ENCODE measurements at regions not wholly inside any gene's neighbourhood (a gene's known extent, or its start where the extent isn't known, plus 50 kb on each side); places are given as distances from the start of the nearest gene placed in this dataset.

DNA sequence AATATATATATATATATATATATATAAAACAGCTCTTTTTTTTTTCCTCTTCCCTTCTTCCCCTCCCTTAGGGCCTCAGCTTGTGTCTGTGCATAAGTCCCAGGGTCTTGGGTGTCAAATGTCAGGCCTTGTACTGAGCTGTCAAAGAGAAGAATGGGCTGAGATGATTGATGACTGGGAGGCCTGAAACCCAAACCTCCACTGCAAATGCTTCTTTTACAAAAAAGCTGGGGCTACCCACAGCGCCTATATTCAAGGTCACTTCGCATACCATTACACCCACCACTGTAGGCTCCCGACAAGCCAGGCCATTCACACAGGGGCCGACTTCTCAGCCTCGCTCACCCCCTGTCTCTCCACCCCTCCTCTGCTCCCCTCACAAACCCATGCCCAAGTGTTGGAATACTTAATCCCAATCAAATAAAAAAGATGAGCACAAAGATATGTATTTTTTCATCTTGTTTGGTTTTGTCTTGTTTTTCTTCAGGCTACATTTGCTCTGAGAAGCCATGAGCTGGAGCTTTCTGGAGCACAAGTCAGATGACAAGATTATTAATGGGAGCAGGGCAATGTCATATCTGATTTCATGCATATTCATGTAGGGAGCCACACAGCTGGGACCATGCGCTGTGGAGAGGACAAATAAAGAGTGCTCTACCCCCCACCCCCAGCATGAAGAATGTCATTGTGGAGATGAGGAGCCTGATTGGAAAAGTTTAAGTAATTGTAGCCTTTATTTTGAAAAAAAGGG, 614.4 kb upstream of the NR2F2 start:
- WGBS, 2 experiments (ENCODE audit: insufficient coverage in 2 of 2) = 32 to 35% methylated on average over 3 to 4 of the region's 6 CpGs
- Histone ChIP-seq H3K9me3 (ENCODE audit: control insufficient read depth, low read length) (no peaks in the 10 kb centered on the region), H3K4me3 (ENCODE audit: extremely low read depth, insufficient read depth, low read length, poor library complexity, severe bottlenecking) (no peak overlapping the region), H3K4me1 (ENCODE audit: control insufficient read depth, insufficient read depth, low read length, poor library complexity, severe bottlenecking) (peaks cover 11% of the 10 kb centered on the region), H3K27ac (ENCODE audit: low read depth, low read length, severe bottlenecking) (peak overlapping the region; percentile 74), H3K36me3 (ENCODE audit: control insufficient read depth, insufficient read depth, low read length) (no peaks in the 10 kb centered on the region)

DNA sequence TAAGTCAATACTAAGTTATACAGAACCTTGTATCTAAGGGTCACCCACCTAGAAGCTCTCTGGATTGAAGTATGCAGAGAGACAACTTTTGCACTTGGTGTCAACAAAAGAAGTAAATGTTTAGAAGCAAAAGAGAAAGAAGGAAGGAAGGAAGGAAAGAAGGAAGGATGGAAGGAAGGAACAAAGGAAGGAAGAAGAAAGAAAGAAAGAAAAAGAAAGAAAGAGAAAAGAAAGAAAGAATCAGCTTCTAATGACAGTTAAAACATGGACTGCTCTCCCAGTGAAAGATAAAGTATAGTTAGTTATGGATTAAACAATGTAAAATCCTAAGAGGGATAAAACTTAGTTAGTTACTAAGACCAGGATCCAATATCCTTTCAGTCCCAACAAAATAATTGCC, 613.8 kb upstream of the NR2F2 start:
- Histone ChIP-seq H3K4me3 (ENCODE audit: extremely low read depth, insufficient read depth, low read length, poor library complexity, severe bottlenecking) (no peak overlapping the region), H3K36me3 (ENCODE audit: control insufficient read depth, insufficient read depth, low read length) (no peaks in the 10 kb centered on the region), H3K9me3 (ENCODE audit: control insufficient read depth, low read length) (no peaks in the 10 kb centered on the region), H3K4me1 (ENCODE audit: control insufficient read depth, insufficient read depth, low read length, poor library complexity, severe bottlenecking) (peaks cover 11% of the 10 kb centered on the region), H3K27ac (ENCODE audit: low read depth, low read length, severe bottlenecking) (no peak overlapping the region)

DNA sequence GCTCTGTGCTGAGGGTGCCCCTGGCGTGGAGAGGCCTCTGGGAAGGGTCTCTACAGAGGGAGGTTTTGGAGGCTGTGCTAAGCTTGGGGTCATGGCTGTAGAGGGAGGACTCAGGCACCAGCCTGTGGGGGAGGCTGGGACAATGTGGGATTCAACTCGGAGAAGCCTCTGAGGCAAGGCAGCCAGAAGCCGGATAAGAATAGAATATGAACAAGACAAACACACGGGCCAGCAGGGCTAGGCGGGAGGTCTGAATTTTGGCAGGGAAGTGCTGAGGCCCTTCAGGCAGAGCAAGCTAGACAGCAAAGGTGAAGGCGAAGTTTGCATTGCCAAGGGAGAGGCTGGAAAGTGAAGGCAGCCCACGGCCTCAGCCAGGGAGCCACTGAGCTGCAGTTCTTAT, 612.1 kb upstream of the NR2F2 start:
- Histone ChIP-seq H3K9me3 (ENCODE audit: control insufficient read depth, low read length) (no peaks in the 10 kb centered on the region), H3K4me3 (ENCODE audit: extremely low read depth, insufficient read depth, low read length, poor library complexity, severe bottlenecking) (no peak overlapping the region), H3K27ac (ENCODE audit: low read depth, low read length, severe bottlenecking) (no peak overlapping the region), H3K4me1 (ENCODE audit: control insufficient read depth, insufficient read depth, low read length, poor library complexity, severe bottlenecking) (peaks cover 11% of the 10 kb centered on the region), H3K36me3 (ENCODE audit: control insufficient read depth, insufficient read depth, low read length) (no peaks in the 10 kb centered on the region)
- WGBS, 2 experiments (ENCODE audit: insufficient coverage in 2 of 2) = 86 to 90% methylated on average over 5 to 6 of the region's 7 CpGs

DNA sequence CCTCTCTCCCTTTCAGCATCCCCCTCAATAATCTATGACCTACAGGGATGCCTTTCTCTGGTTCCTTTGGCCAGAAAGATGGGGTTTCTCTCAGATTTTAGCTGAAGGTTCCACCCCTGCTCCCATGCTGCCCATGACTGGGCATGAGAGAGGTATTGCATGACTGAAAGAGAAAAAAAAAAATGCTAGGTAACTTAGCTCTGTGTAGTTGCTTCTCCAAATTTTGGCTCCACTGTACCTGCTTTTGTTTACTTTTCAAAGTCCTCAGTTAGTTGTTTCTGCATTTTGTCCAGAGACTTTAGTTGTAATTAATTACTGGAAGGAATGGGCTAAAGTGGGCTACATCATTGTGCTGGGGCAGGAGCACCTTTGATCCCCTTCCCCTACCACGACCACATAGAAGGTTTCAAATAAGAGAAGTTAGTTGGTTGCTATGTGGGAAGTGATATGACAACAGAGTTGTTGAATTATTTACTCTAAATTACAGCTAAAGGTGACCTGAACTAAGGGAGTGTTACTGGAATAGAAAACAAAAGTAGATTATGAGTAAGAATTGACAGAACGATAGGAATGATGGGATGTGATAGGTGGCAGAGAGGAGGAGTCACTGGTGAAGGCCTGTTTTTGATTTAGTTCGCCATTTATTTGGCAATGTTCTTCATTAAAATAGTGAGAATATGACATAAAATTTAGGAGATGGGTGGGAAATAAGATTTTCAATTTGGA, 605.4 kb upstream of the NR2F2 start:
- Histone ChIP-seq H3K4me1 (ENCODE audit: control insufficient read depth, insufficient read depth, low read length, poor library complexity, severe bottlenecking) (no peaks in the 10 kb centered on the region), H3K4me3 (ENCODE audit: extremely low read depth, insufficient read depth, low read length, poor library complexity, severe bottlenecking) (no peak overlapping the region), H3K9me3 (ENCODE audit: control insufficient read depth, low read length) (no peaks in the 10 kb centered on the region), H3K27ac (ENCODE audit: low read depth, low read length, severe bottlenecking) (no peak overlapping the region), H3K36me3 (ENCODE audit: control insufficient read depth, insufficient read depth, low read length) (no peaks in the 10 kb centered on the region)
- 84 to 90% methylated on average over 2 of the region's 3 CpGs for WGBS, 2 experiments (ENCODE audit: insufficient coverage in 2 of 2)

DNA sequence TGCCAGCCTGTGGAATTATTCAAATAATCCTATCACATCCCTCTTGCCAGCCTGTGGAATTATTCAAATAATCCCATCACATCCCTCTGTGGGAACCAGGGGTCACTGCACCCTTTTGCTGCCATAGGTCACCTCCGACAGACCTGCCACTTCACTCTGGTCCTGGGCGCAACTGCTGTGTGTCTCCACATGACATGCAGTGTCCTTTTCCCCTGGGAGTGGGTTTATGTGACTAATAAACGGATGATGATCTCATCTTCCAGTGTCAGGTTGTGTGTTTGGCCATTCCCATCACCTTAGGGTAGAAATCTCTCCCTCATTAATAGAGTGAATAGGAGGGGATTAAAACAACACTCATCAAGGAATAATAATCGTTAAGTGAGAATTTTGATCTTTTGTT, 603.6 kb upstream of the NR2F2 start:
- Histone ChIP-seq H3K36me3 (ENCODE audit: control insufficient read depth, insufficient read depth, low read length) (no peaks in the 10 kb centered on the region), H3K4me1 (ENCODE audit: control insufficient read depth, insufficient read depth, low read length, poor library complexity, severe bottlenecking) (no peaks in the 10 kb centered on the region)
- 90% methylated on average over 2 of the region's 4 CpGs; no CpG with 5 or more reads in 1 of the 2 experiments for WGBS, 2 experiments (ENCODE audit: insufficient coverage in 2 of 2)

DNA sequence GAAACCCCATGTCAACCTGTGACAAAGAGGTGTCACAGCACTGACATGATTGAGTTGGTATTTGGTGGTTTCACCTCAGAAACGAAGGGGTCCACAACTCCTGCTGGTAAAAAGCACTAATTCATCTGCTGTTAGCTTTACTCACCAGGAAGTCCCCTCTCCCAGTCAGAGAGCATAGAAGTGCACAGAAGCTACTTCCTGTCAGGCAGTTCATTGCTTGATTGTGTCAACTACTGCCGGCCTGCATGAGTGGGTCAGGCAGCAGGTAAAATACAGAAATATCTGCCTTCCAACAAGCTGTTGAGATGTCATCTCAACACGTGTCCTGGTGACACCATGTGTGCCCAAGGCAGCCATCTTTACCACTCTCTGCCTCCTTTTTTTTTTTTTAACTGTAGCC, 596.6 kb upstream of the NR2F2 start:
- 60 to 72% methylated on average over 2 of the region's 3 CpGs for WGBS, 2 experiments (ENCODE audit: insufficient coverage in 2 of 2)

More for the DNA sequence above, 603.6 kb upstream of the NR2F2 start:
- Histone ChIP-seq H3K4me3 (ENCODE audit: extremely low read depth, insufficient read depth, low read length, poor library complexity, severe bottlenecking) (no peak overlapping the region), H3K9me3 (ENCODE audit: control insufficient read depth, low read length) (no peaks in the 10 kb centered on the region), H3K27ac (ENCODE audit: low read depth, low read length, severe bottlenecking) (no peak overlapping the region)

DNA sequence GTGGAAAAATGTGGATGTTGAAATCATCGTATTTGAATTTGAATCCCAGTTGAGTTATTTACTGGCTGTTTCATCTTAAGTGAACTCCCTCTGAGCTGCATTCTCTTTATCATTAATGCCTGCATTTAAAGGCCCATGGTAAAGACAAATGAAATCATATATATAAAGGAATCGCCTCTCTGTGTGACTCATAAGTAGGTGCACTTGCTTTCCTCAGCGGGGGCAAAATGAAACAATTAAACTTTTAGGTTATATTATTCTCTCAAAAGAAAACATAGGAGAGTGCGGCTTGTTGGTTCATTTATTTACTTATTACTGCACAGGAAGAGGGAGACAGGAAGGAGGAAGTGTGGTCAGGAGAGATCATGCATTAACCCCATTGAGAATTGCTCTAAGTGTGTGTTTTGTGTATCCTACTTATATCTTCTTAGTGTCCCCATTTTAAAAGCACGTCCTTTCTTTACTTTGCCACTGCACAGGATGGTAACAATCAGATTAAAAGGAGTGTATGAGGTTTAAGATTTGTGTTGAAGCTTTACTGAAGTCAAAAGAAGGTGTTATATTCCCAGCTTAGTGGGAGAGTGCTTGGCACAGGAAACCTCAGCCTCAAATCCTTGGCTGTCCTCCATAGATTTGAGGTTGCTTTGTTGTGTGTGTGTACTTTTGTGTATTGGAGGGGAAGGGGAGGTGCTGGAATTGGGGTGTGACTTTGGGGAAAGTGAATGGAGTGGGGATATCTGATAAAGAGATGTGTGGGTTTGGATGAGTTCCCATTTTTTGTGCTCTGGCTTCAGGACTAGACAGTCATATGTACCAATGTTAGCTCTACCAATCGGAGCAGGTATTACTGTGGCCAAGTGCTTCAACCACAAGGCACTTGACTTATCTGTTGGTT, 595.8 kb upstream of the NR2F2 start:
- Histone ChIP-seq H3K36me3 (ENCODE audit: control insufficient read depth, insufficient read depth, low read length) (no peaks in the 10 kb centered on the region), H3K9me3 (ENCODE audit: control insufficient read depth, low read length) (no peaks in the 10 kb centered on the region), H3K4me3 (ENCODE audit: extremely low read depth, insufficient read depth, low read length, poor library complexity, severe bottlenecking) (no peak overlapping the region), H3K27ac (ENCODE audit: low read depth, low read length, severe bottlenecking) (no peak overlapping the region), H3K4me1 (ENCODE audit: control insufficient read depth, insufficient read depth, low read length, poor library complexity, severe bottlenecking) (no peaks in the 10 kb centered on the region)
- 100% methylated on average over 1 of the region's 6 CpGs for WGBS, 2 experiments (ENCODE audit: insufficient coverage in 2 of 2)

More for the DNA sequence above, 596.6 kb upstream of the NR2F2 start:
- H3K4me3 ChIP-seq (ENCODE audit: extremely low read depth, insufficient read depth, low read length, poor library complexity, severe bottlenecking) = no peak overlapping the region
- H3K9me3 ChIP-seq (ENCODE audit: control insufficient read depth, low read length) = no peaks in the 10 kb centered on the region
- H3K4me1 ChIP-seq (ENCODE audit: control insufficient read depth, insufficient read depth, low read length, poor library complexity, severe bottlenecking) = no peaks in the 10 kb centered on the region
- no peak overlapping the region for H3K27ac ChIP-seq (ENCODE audit: low read depth, low read length, severe bottlenecking)
- H3K36me3 ChIP-seq (ENCODE audit: control insufficient read depth, insufficient read depth, low read length) = no peaks in the 10 kb centered on the region

DNA sequence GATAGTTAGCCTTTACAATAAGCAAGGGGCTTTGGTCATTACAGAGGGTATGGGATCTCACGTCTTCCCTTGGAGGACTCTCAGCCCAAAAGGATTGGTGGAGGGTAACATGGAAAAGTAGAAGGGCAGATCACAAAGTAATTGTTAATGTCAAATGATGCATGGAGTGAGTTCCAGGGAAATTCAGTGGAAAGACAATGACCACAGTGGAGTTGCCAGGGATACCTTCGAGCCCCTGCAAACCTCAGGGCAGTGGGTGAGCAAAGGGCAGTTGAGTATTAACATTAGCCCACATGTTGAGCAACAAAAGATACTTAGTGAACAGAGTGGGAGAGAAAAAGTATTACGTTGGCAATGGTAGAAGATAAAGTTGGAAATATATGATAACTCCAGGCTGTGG, 593.4 kb upstream of the NR2F2 start:
- Histone ChIP-seq H3K36me3 (ENCODE audit: control insufficient read depth, insufficient read depth, low read length) (no peaks in the 10 kb centered on the region), H3K27ac (ENCODE audit: low read depth, low read length, severe bottlenecking) (no peak overlapping the region), H3K4me1 (ENCODE audit: control insufficient read depth, insufficient read depth, low read length, poor library complexity, severe bottlenecking) (no peaks in the 10 kb centered on the region), H3K4me3 (ENCODE audit: extremely low read depth, insufficient read depth, low read length, poor library complexity, severe bottlenecking) (no peak overlapping the region), H3K9me3 (ENCODE audit: control insufficient read depth, low read length) (no peaks in the 10 kb centered on the region)
- 77 to 100% methylated on average over 3 of the region's 3 CpGs for WGBS, 2 experiments (ENCODE audit: insufficient coverage in 2 of 2)

DNA sequence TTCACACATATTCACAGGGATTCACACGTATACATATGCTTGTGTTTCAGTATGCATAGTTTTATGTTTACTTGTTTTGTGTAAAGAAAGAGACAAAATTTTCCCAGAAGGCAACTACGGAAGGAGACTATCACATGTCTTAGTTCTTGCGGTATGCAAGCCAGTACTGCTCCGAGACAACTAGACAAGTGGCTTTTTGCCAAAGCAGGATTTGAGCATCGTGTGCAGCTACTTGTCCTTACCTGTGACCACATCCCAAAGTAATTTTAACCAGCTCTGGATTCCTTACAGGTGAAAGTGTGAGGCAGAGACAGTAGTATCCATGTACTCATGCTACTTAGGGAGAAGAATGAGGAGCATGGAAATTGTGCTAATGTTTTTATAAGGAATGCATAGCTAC, 591.4 kb upstream of the NR2F2 start:
- Histone ChIP-seq H3K27ac (ENCODE audit: low read depth, low read length, severe bottlenecking) (no peak overlapping the region), H3K4me1 (ENCODE audit: control insufficient read depth, insufficient read depth, low read length, poor library complexity, severe bottlenecking) (no peaks in the 10 kb centered on the region), H3K9me3 (ENCODE audit: control insufficient read depth, low read length) (no peaks in the 10 kb centered on the region), H3K4me3 (ENCODE audit: extremely low read depth, insufficient read depth, low read length, poor library complexity, severe bottlenecking) (no peak overlapping the region), H3K36me3 (ENCODE audit: control insufficient read depth, insufficient read depth, low read length) (no peaks in the 10 kb centered on the region)
- 80 to 91% methylated on average over 3 to 4 of the region's 5 CpGs for WGBS, 2 experiments (ENCODE audit: insufficient coverage in 2 of 2)

DNA sequence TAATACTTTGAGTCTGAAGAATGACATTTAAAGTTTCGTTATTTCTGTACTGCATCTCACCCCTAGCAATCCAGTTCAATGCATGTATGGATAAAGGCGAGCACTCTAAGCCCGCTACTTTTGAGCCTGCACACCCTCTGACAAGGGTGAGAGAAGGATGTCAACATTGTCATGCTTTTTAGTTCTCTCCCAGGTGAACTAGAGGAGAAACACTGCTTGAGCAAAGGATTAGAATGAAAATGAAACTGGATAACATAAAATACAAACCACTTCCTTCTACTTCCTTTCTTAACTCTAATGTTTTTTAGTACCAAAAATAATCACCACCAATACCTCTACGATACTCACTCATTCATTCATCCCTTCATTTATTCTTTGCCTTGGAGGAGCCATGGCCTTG, 588.7 kb upstream of the NR2F2 start:
- H3K27ac ChIP-seq (ENCODE audit: low read depth, low read length, severe bottlenecking) = no peak overlapping the region
- H3K4me1 ChIP-seq (ENCODE audit: control insufficient read depth, insufficient read depth, low read length, poor library complexity, severe bottlenecking) = no peaks in the 10 kb centered on the region
- no peak overlapping the region for H3K4me3 ChIP-seq (ENCODE audit: extremely low read depth, insufficient read depth, low read length, poor library complexity, severe bottlenecking)
- H3K9me3 ChIP-seq (ENCODE audit: control insufficient read depth, low read length) = no peaks in the 10 kb centered on the region
- no peaks in the 10 kb centered on the region for H3K36me3 ChIP-seq (ENCODE audit: control insufficient read depth, insufficient read depth, low read length)
- 83 to 100% methylated on average over 1 of the region's 4 CpGs for WGBS, 2 experiments (ENCODE audit: insufficient coverage in 2 of 2)
